Trophoblast cell (in vitro differentiated cells and primary cell): ENCODE measurements at regions not wholly inside any gene's neighbourhood (a gene's known extent, or its start where the extent isn't known, plus 50 kb on each side); places are given as distances from the start of the nearest gene placed in this dataset.
"Not testable (repeated sequence)": the region's sequence is repeated elsewhere in the genome, so short reads cannot be mapped to it uniquely, and the experiment has no call there.

Experiments used
- DNase-seq, 2 donors: peaks; one replicate each; pipeline ENCODE4 v3.0.0-alpha.2; 2016
- H2AFZ ChIP-seq: 2 replicates; pipeline ENCODE4 v1.6.1; 2013; ENCODE audit warnings: low read length, moderate library complexity, mild to moderate bottlenecking; ENCODE audit not compliant: insufficient read depth, poor library complexity
- H2AK5ac ChIP-seq: 2 replicates; pipeline ENCODE4 v1.6.1; 2013; ENCODE audit warnings: mild to moderate bottlenecking, low read length
- H2BK120ac ChIP-seq: 2 replicates; pipeline ENCODE4 v1.6.1; 2013; ENCODE audit warnings: low read length, mild to moderate bottlenecking, moderate library complexity; ENCODE audit not compliant: insufficient read depth, poor library complexity
- H2BK12ac ChIP-seq: 2 replicates; pipeline ENCODE4 v1.6.1; 2013; ENCODE audit warnings: mild to moderate bottlenecking, low read length, moderate library complexity
- H2BK5ac ChIP-seq: 2 replicates; pipeline ENCODE4 v1.6.1; 2013; ENCODE audit warnings: low read length, low read depth, moderate library complexity, mild to moderate bottlenecking; ENCODE audit not compliant: poor library complexity
- H3K14ac ChIP-seq: 2 replicates; pipeline ENCODE4 v1.6.1; 2013; ENCODE audit warnings: mild to moderate bottlenecking, low read length
- H3K18ac ChIP-seq: 2 replicates; pipeline ENCODE4 v1.6.1; 2013; ENCODE audit warnings: mild to moderate bottlenecking, low read length
- H3K23ac ChIP-seq: 2 replicates; pipeline ENCODE4 v1.6.1; 2013; ENCODE audit warnings: low read length
- H3K27ac ChIP-seq: 2 replicates; pipeline ENCODE4 v1.5.1; 2013; ENCODE audit warnings: low read depth, mild to moderate bottlenecking, inconsistent platforms, low read length, moderate library complexity
- H3K27me3 ChIP-seq: 2 replicates; pipeline ENCODE4 v1.6.1; 2013; ENCODE audit warnings: inconsistent platforms, mild to moderate bottlenecking, low read length, moderate library complexity; ENCODE audit not compliant: insufficient read depth
- H3K36me3 ChIP-seq, 2 experiments: 1 replicate in 1 of 2; 2 replicates in 1 of 2; pipeline ENCODE4 v1.6.1; 2013; ENCODE audit warnings: low read length in 2 of 2, mild to moderate bottlenecking in 2 of 2, moderate library complexity in 1 of 2; ENCODE audit not compliant: insufficient read depth in 2 of 2, control insufficient read depth in 1 of 2
- H3K4ac ChIP-seq: 2 replicates; pipeline ENCODE4 v1.6.1; 2013; ENCODE audit warnings: low read depth, mild to moderate bottlenecking, low read length, moderate library complexity
- H3K4me1 ChIP-seq, 2 experiments: 1 replicate in 1 of 2; 2 replicates in 1 of 2; pipeline ENCODE4 v1.6.1; 2013; ENCODE audit warnings: low read length in 2 of 2, mild to moderate bottlenecking in 2 of 2, moderate library complexity in 1 of 2; ENCODE audit not compliant: insufficient read depth in 2 of 2, control insufficient read depth in 1 of 2
- H3K4me2 ChIP-seq: 2 replicates; pipeline ENCODE4 v1.6.1; 2013; ENCODE audit warnings: inconsistent platforms, mild to moderate bottlenecking, low read length, moderate library complexity
- H3K4me3 ChIP-seq: 2 replicates; pipeline ENCODE4 v1.5.1; 2013; ENCODE audit warnings: mild to moderate bottlenecking, low read depth, low read length, inconsistent platforms
- H3K79me1 ChIP-seq: one replicate; pipeline ENCODE4 v1.6.1; 2013; ENCODE audit warnings: low read length
- H3K79me2 ChIP-seq: 2 replicates; pipeline ENCODE4 v1.6.1; 2013; ENCODE audit warnings: low read length, mild to moderate bottlenecking; ENCODE audit not compliant: control insufficient read depth, insufficient read depth, poor library complexity
- H3K9ac ChIP-seq: 2 replicates; pipeline ENCODE4 v1.6.1; 2013; ENCODE audit warnings: mild to moderate bottlenecking, low read length
- H3K9me3 ChIP-seq: 2 replicates; pipeline ENCODE4 v1.6.1; 2013; ENCODE audit warnings: low read depth, mild to moderate bottlenecking, control low read depth, inconsistent platforms, low read length; ENCODE audit not compliant: insufficient read depth
- H4K12ac ChIP-seq: 2 replicates; pipeline ENCODE4 v1.6.1; 2013; ENCODE audit warnings: low read depth, mild to moderate bottlenecking, low read length, moderate library complexity
- H4K8ac ChIP-seq: 2 replicates; pipeline ENCODE4 v1.6.1; 2013; ENCODE audit warnings: low read depth, mild to moderate bottlenecking, low read length, moderate library complexity
- H4K91ac ChIP-seq: one replicate; pipeline ENCODE4 v1.6.1; 2013; ENCODE audit warnings: low read depth, mild to moderate bottlenecking, low read length, moderate library complexity
- WGBS: extraction: QIAGEN DNeasy Blood & Tissue Kit; methylation state at CpG from one replicate; pipeline ENCODE4 v1.1.7; 2013; ENCODE audit warnings: missing lambda C conversion rate; ENCODE audit not compliant: insufficient read length, insufficient coverage; ENCODE audit errors: extremely low coverage; 5-methylcytosine and 5-hydroxymethylcytosine counted together

DNA sequence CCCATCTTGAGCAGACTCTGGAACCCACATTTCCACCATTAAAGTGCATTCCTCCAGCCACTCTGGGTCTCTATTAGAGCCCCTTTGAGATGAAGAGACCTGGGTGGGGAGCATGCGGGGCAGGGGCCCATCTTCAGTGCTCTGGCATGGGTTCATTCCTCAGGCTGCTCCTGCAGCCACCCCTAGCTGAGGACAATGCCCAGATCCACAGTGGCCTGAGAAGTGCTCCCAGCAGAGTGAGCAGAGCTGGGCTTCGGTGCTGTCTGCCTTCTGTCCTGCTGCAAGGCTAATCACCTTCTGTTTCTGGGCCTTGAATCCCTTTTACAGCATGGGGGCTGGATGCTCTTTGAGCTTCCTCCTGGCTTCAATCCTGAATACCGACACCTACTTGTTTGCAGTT is 169.8 kb downstream of the TRIM43 start:
- Histone ChIP-seq H3K4me1 (no peaks in the 10 kb centered on the region), H3K4me3 (no peak overlapping the region), H4K12ac (no peak overlapping the region)

GRCh38 chr2:95762023-95763021 is 170.5 kb downstream of the TRIM43 start:
- H2BK12ac ChIP-seq, H3K27me3 ChIP-seq, H3K79me2 ChIP-seq, H2BK120ac ChIP-seq, H3K4me3 ChIP-seq, H2AFZ ChIP-seq, H4K8ac ChIP-seq, H3K23ac ChIP-seq, H3K4me2 ChIP-seq, H3K4ac ChIP-seq, H3K9ac ChIP-seq, DNase-seq, H3K36me3 ChIP-seq, H3K18ac ChIP-seq, H3K27ac ChIP-seq, H3K4me1 ChIP-seq, H3K9me3 ChIP-seq, H3K79me1 ChIP-seq, H2BK5ac ChIP-seq, H4K91ac ChIP-seq, H3K14ac ChIP-seq, H2AK5ac ChIP-seq, H4K12ac ChIP-seq: not testable (repeated sequence)
- no CpG with 5 or more reads among the region's 21 CpGs for WGBS

More for the DNA sequence above, 169.8 kb downstream of the TRIM43 start:
- no peak overlapping the region for H4K91ac ChIP-seq
- no peak overlapping the region for H3K27ac ChIP-seq
- H3K9ac ChIP-seq: no peak overlapping the region
- no peak overlapping the region for H2BK120ac ChIP-seq
- no peak overlapping the region for H3K18ac ChIP-seq
- no peak overlapping the region for H4K8ac ChIP-seq
- peaks cover 6% of the 10 kb centered on the region for H3K9me3 ChIP-seq
- no peak overlapping the region for H2AK5ac ChIP-seq
- no peak overlapping the region for H3K14ac ChIP-seq
- H3K36me3 ChIP-seq: no peaks in the 10 kb centered on the region
- no peaks in the 10 kb centered on the region for H3K27me3 ChIP-seq
- H2AFZ ChIP-seq: no peak overlapping the region
- H3K4ac ChIP-seq: no peak overlapping the region
- DNase-seq: no peak
- WGBS: no CpG with 5 or more reads among the region's 3 CpGs
- no peaks in the 10 kb centered on the region for H3K79me1 ChIP-seq
- no peak overlapping the region for H3K4me2 ChIP-seq
- no peak overlapping the region for H3K23ac ChIP-seq
- no peak overlapping the region for H2BK12ac ChIP-seq
- H3K79me2 ChIP-seq: no peaks in the 10 kb centered on the region
- no peak overlapping the region for H2BK5ac ChIP-seq

- not testable (repeated sequence) for H4K12ac ChIP-seq, H3K14ac ChIP-seq, H3K27me3 ChIP-seq, H3K23ac ChIP-seq, H3K4me1 ChIP-seq, H3K18ac ChIP-seq, H4K91ac ChIP-seq, H3K9ac ChIP-seq, H4K8ac ChIP-seq, DNase-seq, H2BK5ac ChIP-seq, H3K79me1 ChIP-seq, H3K27ac ChIP-seq, H2AK5ac ChIP-seq, H3K4me3 ChIP-seq, H2BK12ac ChIP-seq, H3K79me2 ChIP-seq, H3K4ac ChIP-seq, H2BK120ac ChIP-seq, H3K9me3 ChIP-seq, H3K4me2 ChIP-seq, H3K36me3 ChIP-seq, H2AFZ ChIP-seq
- WGBS: no CpG with 5 or more reads among the region's 6 CpGs
Observed at GRCh38 chr2:95763074-95763473, 171.3 kb downstream of the TRIM43 start.

- not testable (repeated sequence) for H2BK5ac ChIP-seq, H4K8ac ChIP-seq, H4K12ac ChIP-seq, H3K27me3 ChIP-seq, H4K91ac ChIP-seq, H3K4ac ChIP-seq, H2BK120ac ChIP-seq, H3K9me3 ChIP-seq, H3K4me3 ChIP-seq, DNase-seq, H3K14ac ChIP-seq, H3K4me2 ChIP-seq, H3K23ac ChIP-seq, H3K36me3 ChIP-seq, H2AFZ ChIP-seq, H2BK12ac ChIP-seq, H3K27ac ChIP-seq, H3K79me2 ChIP-seq, H3K79me1 ChIP-seq, H3K9ac ChIP-seq, H3K4me1 ChIP-seq, H3K18ac ChIP-seq, H2AK5ac ChIP-seq
- no CpG with 5 or more reads among the region's 6 CpGs for WGBS
Observed at GRCh38 chr2:95764966-95765365, 173.2 kb downstream of the TRIM43 start.
